Activated T-cell treated with anti-CD3 and anti-CD28 coated beads for 24 hours (primary cell): ENCODE measurements at regions not wholly inside any gene's neighbourhood (a gene's known extent, or its start where the extent isn't known, plus 50 kb on each side); places are given as distances from the start of the nearest gene placed in this dataset.

Source experiments
- DNase-seq: peaks from one replicate; pipeline ENCODE4 v3.0.0-alpha.2; 2020; ENCODE audit warnings: low read depth

GRCh38 chr17:72426321-72426720 is 305.5 kb downstream of the SOX9 start:
- DNase-seq: no peak

DNA sequence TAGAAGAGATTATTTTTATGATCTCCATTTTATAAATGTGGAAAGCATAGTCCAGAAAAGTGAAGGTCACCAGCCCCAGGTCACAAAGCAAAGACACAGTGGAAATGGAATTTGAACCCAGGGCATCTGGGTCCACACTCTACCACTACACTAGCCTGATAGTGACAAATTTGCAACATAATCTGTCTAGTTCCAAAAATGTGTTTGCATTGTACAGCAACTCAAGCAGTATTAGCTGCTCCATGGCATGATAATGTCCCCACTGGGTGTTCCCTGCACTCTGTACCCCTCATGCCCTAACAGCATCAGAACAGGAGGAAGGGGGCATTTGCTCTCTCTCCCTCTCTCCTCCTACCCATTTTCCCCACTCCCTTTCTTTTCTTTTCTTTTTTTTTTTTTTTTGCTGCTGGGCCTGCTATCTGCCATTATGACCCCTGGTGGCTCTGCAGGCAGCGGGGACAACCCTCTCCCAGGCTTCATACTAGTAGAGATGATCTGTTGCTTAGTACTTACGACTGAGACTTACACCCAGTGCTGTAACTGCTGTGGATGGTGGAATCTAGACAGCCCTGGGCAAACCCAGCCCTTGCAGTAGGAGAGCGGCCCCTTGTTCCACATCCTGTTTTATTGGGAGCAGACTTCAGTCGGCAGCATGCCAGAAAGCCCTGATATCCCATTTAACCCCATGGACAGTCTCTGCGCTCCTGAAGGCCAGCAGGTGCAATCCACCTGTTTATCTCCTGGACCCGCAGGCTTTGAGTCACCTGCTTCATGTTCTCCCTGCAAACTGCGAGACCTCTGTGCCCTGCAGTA is 306.3 kb downstream of the SOX9 start:
- DNase-seq: no peak

GRCh38 chr17:72427761-72428109 is 306.9 kb downstream of the SOX9 start:
- DNase-seq: no peak

DNA sequence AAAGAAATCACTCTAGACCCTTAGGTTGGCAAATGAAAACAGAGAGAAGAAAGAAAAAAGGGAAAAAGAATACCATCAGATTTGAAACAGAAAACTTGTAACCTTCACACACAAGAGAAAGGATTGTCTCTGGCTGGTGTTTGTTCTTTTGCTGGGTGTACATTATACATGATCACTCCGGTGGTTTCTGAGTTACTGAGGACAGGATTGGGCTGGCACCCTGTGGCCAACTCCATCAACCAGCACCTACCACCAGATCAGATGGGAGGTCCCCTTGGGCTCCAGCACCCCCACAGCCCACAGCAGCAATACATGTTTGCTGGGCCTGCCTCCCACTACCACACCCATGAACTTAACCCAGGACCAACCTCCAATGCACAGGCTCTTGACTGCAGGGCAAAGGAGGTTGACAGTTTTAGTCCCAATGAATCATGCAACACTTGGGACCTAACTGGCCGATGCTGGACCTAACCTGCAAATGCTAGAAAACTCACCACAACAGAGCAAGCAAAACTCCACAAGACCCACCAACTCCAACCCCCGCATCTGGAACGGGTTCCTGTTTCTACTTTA is 308.3 kb downstream of the SOX9 start:
- DNase-seq: no peak

GRCh38 chr17:72430611-72431432 is 310.0 kb downstream of the SOX9 start:
- no peak for DNase-seq

DNA sequence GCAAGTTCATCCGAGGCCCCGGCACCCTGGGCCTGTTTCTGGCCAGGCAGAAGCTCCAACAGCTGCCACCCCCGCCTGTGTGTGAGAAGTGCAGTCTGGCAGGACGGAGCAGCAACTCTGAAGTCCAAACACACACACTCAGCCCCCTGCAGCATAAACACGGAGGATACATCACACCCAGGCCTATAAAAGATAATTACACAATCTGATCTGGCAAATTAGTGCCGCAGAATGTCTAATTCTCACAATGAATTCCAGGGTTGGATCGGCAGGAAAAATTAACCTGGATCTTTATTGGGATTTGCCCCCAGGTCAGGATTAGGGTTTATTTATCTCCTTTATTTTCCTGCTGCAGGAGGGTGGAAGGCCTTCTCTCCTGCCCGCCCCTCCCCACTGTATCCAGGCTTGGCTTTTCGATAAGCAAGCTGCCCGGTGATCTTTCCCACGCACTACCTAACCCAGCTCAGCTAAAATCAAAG is 311.4 kb downstream of the SOX9 start:
- no peak for DNase-seq

- no peak for DNase-seq
Observed at GRCh38 chr17:72432881-72433280, 312.1 kb downstream of the SOX9 start.

- DNase-seq: no peak
Observed at GRCh38 chr17:72433797-72434196, 313.0 kb downstream of the SOX9 start.

- no peak for DNase-seq
Observed at GRCh38 chr17:72434581-72434980, 313.8 kb downstream of the SOX9 start.

- no peak for DNase-seq
Observed at GRCh38 chr17:72434991-72435618, 314.3 kb downstream of the SOX9 start.

GRCh38 chr17:72438783-72439182 is 318.0 kb downstream of the SOX9 start:
- no peak for DNase-seq

DNA sequence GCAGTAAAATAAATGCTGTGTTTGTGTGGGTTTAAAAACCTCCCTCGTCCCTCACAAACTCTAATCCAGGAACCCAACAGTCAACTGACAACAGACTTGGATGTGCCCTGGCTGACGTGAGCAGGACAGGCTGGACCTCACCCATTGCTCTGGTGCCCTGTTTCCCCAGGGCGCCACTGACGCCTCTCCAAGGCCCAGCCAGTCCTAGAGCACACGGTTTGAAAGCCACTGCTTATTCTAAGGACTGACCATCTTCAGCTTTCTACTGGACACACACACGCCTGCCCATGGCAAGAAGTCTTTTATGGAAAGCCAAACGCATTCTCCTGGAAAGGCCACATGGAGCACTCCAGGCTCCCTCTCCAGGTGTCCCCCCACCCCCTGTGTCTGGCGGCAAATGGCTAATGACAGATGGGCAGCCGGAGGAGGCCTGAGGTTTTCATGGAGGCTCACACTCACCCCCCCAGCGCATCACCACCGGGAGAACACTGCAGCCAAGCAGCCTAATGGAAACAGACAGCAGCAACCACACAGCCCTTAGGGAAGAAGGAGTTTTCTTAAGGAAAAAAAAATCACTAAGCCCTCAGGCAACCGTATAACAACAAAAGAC is 319.2 kb downstream of the SOX9 start:
- no peak for DNase-seq

DNA sequence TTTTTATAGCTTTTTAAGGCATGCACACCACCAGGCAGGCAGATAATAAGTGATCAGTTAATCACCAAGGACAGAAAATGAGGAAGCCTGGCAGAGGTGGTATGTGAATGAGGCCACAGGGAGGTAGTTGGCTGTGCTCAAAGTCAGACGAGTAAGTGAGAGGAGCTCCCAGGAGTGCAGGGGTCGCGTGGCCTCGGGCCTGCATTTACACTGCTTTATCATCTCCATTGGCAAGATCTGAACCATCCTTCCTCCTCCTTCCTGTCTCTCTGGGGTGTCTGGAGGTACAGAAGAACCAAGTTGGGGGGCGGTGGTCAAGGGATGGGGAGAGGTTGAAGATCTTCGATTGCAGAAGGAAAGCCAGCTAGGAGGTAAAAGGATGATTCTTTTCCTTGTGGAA is 320.1 kb downstream of the SOX9 start:
- DNase-seq: no peak

- DNase-seq: no peak
Observed at GRCh38 chr17:72441909-72442308, 321.1 kb downstream of the SOX9 start.

DNA sequence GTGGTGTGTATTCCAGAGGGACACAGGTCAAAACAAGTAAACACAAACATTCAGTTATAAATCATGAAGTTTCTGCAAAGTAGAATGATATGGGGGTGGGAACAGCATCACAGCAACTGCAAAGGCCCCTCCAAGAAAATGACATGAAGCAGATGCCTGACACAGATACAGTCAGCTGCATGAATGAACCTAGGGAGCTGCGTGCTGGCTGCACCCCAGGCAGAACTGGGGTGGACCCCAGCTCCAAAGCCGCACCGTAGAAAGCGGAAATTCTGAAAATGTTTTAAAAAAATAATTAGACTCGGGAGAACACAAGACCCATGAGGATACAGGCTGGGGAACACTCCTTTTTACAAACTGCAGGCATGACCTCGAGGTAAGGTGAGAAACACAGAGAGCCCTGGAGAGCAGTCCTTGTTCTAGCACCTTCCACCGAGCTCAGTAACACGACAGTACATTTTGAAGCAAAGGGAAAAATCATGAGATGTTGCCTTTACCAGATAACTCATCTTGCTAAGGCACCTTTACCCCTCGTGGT is 323.8 kb downstream of the SOX9 start:
- no peak for DNase-seq

GRCh38 chr17:72445055-72445991 is 324.5 kb downstream of the SOX9 start:
- no peak for DNase-seq

DNA sequence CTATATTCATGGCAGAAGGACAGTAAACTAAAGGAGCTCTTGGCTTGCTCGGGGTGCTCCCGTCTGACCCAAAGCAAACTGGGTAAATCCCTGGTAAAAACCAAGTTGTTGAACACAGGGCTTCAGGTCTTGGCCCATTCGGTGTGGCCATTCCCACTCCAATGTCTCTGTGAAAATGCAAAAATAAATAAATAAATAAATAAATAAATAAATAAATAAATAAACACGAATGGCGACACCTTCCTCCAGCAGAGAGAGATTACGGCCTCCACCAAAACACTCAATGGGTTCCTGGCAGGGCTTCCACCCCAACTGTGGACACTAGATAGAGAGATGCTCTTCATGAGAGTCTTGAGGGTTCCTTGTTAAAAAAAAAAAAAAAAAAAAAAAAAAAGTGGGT is 325.3 kb downstream of the SOX9 start:
- DNase-seq: no peak

GRCh38 chr17:72446525-72447250 is 325.9 kb downstream of the SOX9 start:
- no peak for DNase-seq

- no peak for DNase-seq
Observed at GRCh38 chr17:72447251-72447640, 326.4 kb downstream of the SOX9 start.

- no peak for DNase-seq
Observed at GRCh38 chr17:72448019-72448418, 327.2 kb downstream of the SOX9 start.
